Kidney glomerular epithelial cell (primary cell): ENCODE measurements at regions not wholly inside any gene's neighbourhood (a gene's known extent, or its start where the extent isn't known, plus 50 kb on each side); places are given as distances from the start of the nearest gene placed in this dataset.

Source experiments
- DNase-seq: peaks from one replicate; lab custom pipeline; 2025; lab: John Stamatoyannopoulos, UW

DNA sequence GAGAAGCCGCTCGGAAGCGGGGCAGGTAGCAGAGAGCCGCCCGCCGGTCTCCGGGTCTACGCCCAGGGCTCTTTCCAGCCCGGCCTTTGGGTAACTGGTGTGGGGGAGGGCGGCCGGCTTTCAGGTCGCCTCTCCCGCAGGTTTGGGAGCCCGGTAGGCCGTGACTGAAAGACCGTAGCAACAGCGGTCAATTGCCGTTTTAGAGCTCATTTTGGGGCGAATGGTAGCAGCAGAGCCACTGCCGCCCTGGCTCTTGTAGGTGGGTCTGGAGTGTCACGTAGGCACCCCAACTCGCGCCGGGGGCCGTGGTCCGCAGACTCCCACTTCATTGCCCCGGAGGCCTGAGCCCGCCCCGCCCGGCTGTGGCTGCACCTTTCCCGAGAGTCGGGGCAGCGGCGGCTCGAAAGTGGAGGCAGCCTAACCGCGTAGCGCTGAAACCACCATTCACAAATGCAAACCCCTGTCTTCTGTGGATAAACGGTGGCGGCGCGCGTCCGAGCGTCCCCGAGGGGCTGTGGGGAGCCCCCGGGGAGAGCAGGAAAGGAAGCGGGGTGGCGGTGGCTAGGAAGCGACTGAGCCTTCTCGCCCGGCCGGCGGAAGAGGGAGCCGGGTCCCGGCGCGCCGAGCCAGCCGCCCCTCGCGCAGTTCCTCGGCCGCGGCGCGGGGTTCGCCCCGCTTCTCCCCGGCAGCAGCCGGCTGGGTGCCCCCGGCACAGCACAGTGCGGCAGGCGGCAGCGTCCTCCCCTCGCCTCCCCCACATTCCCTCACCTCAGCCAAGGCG is 2185.1 kb upstream of the TENM3 start:
- DNase-seq = no peak

DNA sequence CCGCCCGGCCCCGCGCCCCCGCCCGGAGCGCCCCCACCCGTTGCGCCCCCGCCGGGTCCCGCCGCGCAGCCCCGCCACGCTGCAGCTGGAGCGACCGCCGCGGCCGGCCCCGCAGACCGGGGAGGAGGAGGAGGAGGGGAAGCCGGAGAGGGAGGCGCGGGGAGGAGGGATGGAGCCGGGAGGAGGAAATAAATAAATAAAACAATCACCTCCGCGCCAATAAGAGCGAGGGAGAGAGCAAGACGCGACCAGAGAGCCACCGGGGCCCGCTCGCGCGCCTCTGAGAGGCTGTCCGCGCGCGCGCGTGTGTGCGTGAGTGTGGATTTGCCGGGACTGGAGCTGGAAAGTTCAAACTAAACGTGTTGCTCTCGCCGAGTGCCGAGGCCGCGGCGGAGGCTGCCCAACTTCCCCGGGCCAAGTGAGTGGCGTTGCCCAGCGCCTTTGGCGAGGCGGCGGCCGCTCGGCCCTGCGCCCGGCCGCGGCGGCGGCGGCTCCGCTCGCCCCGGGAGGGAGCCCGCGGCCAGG is 2184.4 kb upstream of the TENM3 start:
- DNase-seq = peak; percentile 20

DNA sequence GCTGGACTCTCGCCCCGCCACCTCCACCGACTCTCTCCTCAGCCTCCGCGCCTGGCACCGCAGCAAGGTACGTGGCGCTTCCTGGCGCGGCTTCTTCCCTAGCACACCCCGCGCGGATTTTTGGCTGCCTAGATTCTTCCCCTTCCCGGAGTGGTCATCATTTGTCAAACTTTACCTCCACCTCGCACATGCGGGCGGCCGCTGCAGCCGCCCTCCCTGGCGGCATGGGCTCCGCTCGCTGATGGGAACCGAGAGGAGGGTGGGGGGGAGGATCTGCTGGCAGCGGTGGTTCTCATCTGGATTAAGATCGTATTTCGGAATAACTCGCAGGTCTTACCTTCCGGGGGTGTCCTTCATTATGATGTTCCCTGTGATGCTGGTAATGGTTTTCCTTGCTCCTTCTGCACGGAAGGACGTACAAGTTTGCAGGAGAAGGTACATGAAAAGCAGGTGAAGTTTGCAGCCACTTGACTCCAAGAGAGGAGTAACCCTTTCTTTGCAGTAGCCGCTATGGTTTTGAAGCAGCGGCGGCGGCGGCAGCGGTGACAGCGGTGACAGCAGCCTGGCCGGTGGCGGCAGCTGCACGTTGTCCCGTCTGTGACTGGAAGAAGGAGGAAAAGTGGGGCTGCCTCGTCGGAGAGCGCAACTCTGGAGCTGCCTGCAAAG is 2183.9 kb upstream of the TENM3 start:
- no peak for DNase-seq

DNA sequence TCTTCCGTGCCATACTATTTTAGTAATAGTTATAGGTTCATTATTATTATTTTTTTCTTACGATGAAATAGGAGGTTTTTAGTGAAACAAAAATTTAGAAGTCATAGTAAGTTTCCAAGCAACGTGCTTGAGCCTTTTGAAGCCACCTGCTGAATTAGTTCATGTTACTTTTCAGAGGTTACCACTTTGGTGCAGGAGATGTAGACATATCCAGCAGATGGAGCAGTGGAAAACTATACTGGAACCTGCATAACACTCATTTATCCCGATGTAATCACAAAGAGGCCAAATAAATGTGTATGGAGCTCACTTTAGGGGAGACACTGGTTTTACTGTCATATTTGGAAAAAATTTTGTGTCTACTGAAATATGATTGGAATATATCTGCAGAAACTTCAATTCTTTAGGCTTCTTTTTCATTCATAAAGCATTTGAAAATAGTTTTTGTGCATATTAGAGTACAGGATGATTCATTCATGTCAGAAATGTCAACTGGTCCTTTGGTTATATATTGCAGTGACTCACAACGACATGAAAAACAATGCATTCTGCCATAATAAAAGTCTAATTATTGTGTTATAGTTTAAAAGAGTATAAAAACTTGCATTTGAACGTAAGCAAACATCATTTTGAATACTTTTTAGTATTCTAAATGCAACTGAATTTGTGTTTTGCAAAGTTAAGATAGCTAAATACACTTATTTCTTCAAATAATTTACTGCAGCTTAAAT is 2182.9 kb upstream of the TENM3 start:
- no peak for DNase-seq

DNA sequence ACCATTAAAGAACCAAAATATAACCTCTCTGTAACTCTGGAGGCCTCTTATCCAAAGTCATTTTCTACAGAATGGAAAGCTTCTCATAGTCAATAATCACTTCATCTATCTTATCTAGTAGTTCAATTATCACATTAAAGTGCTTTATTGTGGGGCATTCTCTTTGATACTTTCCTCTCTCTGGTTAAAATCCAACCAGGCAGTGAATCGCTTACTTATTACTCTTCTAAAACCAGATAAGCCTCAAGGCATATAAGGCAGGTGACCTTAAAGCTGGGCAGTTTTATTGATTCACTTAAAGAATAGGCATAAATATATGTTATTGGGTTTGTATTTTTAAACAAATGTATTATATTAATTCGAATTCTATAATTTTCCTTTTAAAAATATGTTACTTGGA is 2162.1 kb upstream of the TENM3 start:
- DNase-seq = no peak

DNA sequence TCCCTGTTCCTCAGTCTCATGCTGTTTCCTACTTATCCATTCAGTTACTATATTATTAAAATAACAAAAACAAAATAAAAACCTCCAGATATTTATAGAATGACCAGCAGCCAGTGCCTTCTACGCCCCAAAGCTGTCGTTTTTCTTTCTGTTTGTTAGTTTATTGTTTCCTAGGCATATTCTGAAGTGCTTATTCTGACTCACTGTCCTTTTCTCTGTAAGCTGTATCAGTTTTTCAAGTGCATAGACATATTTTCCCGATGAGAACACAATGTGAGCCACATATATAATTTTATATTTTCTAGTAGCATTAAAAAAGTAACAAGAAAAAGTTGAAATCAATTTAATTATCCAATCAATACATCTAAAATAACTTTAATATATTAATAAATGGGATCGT is 2158.6 kb upstream of the TENM3 start:
- DNase-seq = no peak

DNA sequence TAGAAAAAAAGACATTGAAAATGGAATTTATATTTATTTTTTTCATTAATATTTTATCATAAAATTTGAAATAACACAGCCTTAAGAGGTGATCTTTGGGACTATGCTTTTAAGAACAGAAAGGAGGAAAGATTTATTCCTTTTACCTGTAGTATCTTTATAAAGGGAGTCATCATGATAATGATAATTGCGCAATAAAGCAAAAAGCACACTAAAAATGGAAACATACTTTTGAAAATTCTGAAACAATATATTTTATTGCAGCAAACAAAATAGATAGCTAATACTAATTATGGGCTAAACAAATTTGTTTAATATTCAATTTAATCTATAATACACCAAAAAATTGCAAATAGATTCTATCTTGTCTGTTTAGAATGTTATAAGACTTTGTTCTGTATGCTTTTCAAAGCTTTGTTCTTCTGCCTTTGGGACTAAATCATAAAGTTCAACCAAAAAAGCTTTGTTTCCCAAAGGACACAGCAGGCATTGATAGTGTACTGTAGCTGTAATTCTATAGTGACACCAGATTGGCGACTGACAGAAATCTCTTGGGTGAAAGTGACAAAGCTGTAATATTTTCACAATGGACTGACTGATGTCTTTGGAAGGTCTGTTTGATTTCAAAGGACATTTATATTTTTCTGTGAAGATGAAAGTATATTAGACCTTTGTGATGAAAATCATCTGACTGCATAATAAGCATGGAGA is 2156.6 kb upstream of the TENM3 start:
- no peak for DNase-seq

DNA sequence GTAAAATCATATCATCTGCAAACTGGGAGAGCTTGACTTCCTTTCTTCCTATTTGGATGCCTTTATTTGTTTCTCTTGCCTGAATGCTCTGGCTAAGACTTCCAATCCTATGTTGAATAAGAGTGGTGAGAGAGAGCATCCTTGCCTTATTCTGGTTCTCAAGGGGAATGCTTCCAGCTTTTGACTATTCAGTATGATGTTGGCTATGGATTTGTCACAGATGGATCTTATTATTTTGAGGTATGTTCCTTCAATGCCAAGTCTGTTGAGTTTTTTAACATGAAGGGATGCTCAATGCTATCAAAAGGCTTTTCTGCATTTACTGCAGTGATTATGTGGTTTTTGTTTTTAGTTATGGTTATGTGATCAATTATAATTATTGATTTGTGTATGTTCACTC is 2144.6 kb upstream of the TENM3 start:
- DNase-seq = no peak

DNA sequence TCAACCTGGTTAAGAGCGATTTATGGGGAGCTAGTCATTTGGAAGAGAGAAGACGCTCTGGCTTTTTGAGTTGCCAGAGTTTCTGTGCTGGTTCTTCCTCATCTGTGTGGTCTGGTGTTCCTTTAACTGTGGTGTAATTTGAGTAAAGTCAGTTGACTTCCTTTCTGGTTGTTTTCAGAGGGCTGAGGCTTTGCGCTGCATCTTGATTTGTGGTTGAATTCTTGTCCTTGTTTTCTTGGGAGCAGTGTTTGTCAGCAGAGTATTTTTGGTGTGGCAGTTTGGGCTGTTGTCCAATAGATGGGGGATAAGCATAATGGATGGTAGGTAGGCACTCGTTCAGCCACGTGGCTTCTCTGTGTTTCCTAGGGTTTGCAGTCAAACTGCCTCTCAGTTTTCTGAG is 2143.2 kb upstream of the TENM3 start:
- DNase-seq = no peak

DNA sequence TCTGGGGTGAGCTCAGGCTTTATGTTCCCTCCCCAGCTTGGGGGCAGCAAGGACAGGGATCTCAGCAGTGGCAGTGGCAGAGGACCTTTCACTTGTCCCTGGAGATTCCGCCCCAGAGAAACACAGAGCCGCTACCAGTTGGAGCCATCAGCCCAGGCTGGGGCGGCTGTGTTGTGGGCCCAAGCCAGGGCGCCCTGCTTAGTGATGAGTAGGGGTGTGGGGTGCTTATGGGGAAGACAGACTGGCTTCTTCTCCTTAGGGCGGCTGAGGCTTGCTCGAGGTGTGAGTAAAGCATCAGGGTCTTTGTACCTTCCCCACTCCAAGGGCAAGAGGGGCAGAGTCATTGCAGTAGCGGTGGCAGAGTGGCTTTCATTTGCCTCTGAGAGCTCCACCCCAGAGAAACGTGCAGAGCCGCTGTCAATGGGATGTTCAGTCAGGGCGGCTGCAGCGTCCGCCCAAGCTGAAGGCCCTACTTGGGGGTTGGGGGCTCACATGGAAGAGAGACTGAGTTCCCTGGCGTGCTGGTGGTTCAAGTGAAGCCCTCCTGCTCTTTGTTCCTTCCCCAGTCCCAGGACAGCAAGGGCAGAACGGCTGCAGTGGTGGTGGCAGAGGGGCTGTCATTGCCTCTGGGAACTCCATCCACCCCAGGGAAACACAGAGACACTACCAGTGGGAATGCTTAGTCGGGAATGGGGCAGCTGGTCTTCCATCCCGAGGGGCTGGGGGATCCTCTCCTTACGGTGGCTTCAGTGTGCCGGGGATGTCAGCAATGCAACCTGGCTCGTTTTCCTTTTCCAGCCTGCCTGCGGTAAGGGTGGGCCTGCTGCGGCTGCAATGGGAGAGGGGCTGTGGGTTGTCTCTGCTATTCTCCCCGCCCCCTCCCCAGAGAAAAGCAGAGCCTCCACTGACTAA is 2142.5 kb upstream of the TENM3 start:
- DNase-seq = no peak

DNA sequence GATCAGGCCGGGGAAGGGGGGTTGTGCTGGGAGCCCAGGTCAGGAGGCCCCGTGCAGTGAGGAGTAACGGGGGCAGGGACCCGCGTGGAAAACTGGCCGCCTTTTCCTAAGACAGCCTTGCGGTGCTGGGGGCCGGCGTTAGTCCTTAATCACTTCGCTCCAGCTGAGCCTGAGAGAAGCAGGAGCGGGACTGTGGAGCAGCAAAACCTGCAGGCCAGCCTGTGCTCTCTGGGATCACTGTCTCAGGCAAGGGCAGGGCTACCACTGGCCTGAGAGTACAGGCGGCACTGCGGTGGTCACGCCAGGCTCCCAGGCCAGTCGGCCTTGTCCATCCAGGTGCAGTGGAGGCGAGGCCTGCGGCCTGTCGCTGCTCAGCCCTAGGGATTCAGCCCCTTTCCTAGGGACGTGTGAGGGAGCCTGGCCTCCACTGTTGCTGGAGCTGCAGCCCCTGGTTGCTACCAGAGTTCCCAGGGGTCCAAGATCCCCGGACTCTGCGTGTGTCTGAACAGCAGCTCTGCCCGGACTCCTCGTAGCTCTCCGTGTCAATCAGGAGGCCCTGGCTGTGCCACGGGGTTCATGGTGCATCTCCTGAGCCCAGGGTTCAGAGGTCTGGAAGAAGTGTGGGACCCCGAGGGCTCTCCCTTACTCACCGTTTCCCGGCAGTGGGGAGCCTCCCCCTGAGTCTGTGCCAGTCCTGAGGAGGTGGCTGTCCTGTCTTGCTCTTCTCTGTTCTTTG is 2141.7 kb upstream of the TENM3 start:
- no peak for DNase-seq

DNA sequence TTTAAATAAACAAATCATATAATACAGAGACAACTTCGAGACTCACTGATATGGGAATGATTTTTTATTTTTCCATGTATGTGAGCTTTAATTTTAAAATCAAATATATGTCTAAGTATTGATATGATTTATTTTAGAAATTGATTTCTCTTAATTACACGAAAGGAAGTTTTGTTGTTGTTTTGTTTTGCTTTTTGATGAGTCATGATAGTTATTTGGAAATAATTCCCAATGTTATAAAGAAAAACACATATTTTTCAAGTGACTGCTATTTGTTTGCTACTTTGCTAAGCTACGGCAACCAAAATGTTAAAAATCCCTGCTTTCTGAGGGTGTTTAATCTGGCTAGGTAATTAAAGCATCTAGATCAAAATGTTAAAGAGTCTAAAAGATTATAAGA is 2139.4 kb upstream of the TENM3 start:
- no peak for DNase-seq

DNA sequence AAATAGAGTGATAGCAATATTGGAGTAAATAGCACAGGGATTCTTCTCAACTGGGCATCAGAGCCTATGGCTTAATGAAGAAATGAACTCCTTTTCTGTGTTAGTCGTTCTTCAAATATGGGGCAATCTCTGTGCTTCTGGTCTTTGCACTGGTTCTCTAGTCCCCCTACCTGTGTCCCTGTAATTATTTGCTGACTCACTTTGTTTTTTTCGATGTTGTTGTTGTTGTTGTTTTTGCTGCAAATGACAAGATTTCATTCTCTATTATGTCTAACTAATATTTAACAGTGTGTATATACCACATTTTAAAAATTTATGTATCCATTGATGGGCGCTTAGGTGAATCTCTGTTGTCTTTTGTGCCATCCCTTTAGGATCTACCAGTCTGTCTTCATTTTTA is 2137.8 kb upstream of the TENM3 start:
- no peak for DNase-seq

DNA sequence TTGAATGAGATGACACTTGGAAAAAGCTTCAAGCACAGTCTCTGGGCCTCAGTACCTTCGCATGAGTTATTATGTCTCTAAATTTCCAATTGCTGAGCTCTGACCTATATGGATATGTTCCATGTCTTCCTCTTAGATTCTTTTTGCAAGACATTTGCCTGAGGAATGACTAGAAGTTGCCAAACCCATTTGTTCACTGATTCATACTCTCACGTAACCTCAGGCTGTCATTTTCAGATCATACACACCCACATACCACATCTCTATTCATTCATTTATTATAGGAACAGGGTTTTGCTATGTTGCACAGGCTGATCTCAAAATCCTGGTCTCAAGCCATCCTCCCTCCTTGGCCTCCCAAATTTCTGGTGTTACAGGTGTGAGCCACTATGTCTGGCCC is 2137.1 kb upstream of the TENM3 start:
- DNase-seq = no peak

DNA sequence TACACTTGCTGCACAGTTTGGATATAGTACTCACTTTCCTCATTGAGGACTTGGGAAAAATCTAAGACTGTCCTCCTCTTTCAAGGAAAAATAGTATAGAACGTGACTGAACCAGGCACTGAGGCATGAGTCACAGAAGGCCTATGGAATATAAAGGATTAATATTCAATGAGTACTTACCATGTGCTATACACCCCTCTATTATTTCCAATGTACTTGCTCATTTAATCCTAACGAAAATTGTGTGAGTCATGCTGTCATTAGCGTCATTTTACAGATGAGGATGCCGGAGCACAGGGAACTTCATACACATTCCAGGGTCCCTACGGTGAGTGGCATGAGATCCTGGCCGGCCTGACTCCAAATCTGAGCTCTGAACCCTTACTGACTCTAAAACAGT is 2136.2 kb upstream of the TENM3 start:
- no peak for DNase-seq

DNA sequence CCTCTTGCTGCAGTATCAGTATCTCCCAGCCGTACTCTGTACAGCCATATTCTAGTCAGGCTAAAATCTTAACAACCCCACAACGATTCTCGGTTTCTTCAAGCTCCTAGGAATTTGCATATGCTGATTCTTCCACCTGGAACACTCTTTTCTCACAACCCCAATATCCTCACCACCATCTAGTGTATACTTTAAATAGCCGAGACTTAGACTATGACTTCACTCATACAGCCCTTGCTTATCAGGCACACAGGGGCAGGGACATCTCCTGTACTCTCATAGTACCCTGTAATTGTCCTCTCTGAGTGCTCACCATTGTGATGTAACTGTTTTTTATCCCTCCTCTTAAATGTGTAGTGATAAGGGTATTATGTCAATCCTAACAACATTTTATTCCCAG is 2126.4 kb upstream of the TENM3 start:
- DNase-seq = no peak

DNA sequence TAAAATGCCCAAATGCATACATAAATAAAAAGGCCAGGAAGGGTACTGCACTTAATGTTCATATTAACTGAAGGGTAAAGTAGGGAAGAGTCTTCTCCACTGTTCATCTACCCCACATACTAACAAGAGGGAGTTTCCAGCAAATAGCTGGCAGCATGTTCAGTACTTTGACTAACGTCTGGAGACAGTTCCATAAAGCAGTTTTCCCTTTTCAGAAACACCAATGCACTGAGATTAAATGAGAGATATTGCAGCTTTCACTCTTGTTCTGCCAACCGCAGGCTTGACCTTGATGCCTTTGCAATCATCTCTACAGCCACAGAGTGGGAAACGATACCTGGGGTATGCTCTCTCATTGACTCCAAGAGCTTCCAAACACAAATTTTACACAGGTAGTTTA is 2123.1 kb upstream of the TENM3 start:
- DNase-seq = no peak

DNA sequence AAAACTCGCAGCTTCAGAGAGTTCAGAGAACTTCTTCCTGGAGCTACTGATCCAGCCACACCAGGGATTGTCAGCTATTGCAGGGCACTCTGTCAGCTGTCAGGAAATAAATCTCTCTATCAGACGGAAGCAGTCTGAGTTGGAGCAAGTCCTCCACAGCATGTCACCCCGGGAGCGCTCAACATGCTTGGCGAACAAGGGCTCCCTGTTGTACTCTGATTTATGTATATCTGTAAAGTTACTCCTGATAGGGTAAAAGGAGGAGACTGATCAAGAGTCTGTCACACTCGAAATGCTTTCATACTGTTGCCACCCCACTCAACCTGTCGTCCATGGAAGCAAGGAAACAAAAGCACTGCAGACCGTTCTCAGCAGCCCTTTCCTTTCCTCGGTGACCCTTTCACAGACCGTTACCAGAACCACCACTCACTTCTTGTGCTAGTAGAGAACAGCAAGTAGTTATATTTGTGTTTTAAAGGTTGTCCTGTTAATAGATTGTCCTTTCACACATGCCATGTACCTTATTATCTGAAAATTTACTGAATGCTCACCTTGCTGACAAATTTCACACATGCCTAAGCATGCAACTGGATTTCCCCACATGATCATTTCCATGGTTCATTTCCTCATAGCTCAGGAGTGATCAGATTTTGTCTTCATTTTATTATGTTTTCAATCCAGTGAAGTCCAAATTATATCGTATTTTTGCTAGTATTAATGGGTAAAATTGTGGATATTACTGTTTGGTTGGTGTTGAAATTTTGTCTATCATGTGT is 2108.9 kb upstream of the TENM3 start:
- DNase-seq = no peak

DNA sequence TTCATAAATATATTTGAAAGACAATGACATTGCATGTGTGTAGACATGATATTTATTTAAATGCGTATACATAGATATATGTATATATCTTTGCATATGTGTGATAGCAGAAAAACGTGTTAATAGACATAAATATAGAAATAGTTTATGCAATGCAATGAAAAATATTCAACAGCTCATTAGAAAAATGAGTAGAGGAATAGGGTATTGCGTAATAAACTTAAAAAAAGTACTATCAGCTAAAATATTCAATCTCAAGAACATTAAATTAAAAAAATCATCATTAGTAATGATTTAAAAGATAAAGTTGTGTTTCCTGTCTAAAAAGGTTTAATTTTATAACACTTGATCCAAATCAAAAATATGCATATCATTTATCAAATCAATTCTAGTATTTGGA is 2101.5 kb upstream of the TENM3 start:
- no peak for DNase-seq

DNA sequence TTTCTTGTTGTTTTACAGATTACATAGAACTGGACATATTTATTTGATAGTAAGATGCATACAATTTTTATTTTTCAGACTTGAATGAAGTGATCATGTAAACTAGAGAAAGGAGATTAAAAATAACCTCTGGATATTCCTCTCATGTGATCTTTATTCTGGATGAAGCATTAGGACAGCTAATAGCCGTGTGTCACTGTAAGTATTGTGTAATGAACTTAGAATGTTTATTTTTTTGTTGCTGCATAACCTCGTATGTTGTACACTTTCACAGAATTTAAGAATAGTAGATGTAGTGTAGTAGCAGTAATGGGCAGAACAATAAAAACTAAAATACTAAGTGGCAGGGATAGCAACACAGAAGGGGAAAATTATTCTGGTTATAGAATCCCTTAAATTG is 2094.5 kb upstream of the TENM3 start:
- no peak for DNase-seq
